GM23338 (cell line): ENCODE measurements at regions not wholly inside any gene's neighbourhood (a gene's known extent, or its start where the extent isn't known, plus 50 kb on each side); places are given as distances from the start of the nearest gene placed in this dataset.
A peak's percentile ranks its signal among the peaks of the same experiment; 100 is the strongest.

Experiments
- ATAC-seq: fragments of 200-7000 bp; cut with Tn5 transposase; 3 replicates; pipeline ENCODE4 v1.9.1; 2020
- DNase-seq: peaks from one replicate; pipeline ENCODE4 v3.0.0-alpha.2; 2015; ENCODE audit warnings: low spot score
- H2AFZ ChIP-seq: fragments of 200-600 bp; sonication (generic); 2 replicates; pipeline ENCODE4 v1.8.0; 2016; ENCODE audit warnings: antibody characterized with exemption, mild to moderate bottlenecking, moderate library complexity
- H3F3A ChIP-seq: fragments of 200-600 bp; sonication (generic); replicated peaks from 2 replicates; pipeline ENCODE4 v1.8.0; 2017; ENCODE audit warnings: antibody characterized with exemption, mixed run types, low read depth
- H3K27ac ChIP-seq: fragments of 200-600 bp; sonication (generic); 2 replicates; pipeline ENCODE4 v1.6.1; 2016; ENCODE audit warnings: low read depth
- H3K27me3 ChIP-seq: fragments of 200-600 bp; sonication (generic); 2 replicates; pipeline ENCODE4 v1.8.0; 2016; ENCODE audit warnings: mild to moderate bottlenecking, mixed run types, moderate library complexity; ENCODE audit not compliant: insufficient read depth
- H3K36me3 ChIP-seq: fragments of 200-600 bp; sonication (generic); 2 replicates; pipeline ENCODE4 v1.8.0; 2016; ENCODE audit warnings: mild to moderate bottlenecking; ENCODE audit not compliant: insufficient read depth
- H3K4me1 ChIP-seq: fragments of 200-600 bp; sonication (generic); 2 replicates; pipeline ENCODE4 v1.8.0; 2016; ENCODE audit warnings: mild to moderate bottlenecking, moderate library complexity; ENCODE audit not compliant: insufficient read depth
- H3K4me2 ChIP-seq: fragments of 200-600 bp; sonication (generic); 2 replicates; pipeline ENCODE4 v1.7.1; 2017; ENCODE audit warnings: mixed run types
- H3K4me3 ChIP-seq: fragments of 200-600 bp; sonication (generic); 2 replicates; pipeline ENCODE4 v1.6.1; 2016; ENCODE audit warnings: mixed run types
- H3K79me2 ChIP-seq: fragments of 200-600 bp; sonication (generic); replicated peaks from 2 replicates; pipeline ENCODE4 v1.8.0; 2017; ENCODE audit warnings: mild to moderate bottlenecking; ENCODE audit not compliant: insufficient read depth
- H3K9me2 ChIP-seq: fragments of 200-600 bp; sonication (generic); 2 replicates; pipeline ENCODE4 v1.8.0; 2017; ENCODE audit not compliant: insufficient read depth
- H4K20me1 ChIP-seq: fragments of 200-600 bp; sonication (generic); replicated peaks from 2 replicates; pipeline ENCODE4 v1.8.0; 2017; ENCODE audit warnings: mild to moderate bottlenecking; ENCODE audit not compliant: insufficient read depth
- H3K27ac Mint-ChIP-seq: 2 replicates; pipeline ENCODE4 v1.8.0; 2020; ENCODE audit warnings: inconsistent platforms, mild to moderate bottlenecking, moderate library complexity, mixed read lengths
- H3K27me3 Mint-ChIP-seq: 3 replicates; pipeline ENCODE4 v1.8.0; 2022; ENCODE audit warnings: low read depth, mild to moderate bottlenecking, moderate library complexity, mixed read lengths, inconsistent platforms; ENCODE audit not compliant: insufficient read depth, poor library complexity
- H3K36me3 Mint-ChIP-seq: 3 replicates; pipeline ENCODE4 v1.8.0; 2021; ENCODE audit warnings: low read depth, mild to moderate bottlenecking, inconsistent platforms, moderate library complexity, mixed read lengths
- H3K4me1 Mint-ChIP-seq: 3 replicates; pipeline ENCODE4 v1.8.0; 2020; ENCODE audit warnings: mild to moderate bottlenecking, inconsistent platforms, mixed read lengths
- H3K4me3 Mint-ChIP-seq: 3 replicates; pipeline ENCODE4 v1.8.0; 2021; ENCODE audit warnings: moderate library complexity, mild to moderate bottlenecking, inconsistent platforms, mixed read lengths
- H3K9me3 Mint-ChIP-seq: 3 replicates; pipeline ENCODE4 v1.8.0; 2020; ENCODE audit warnings: moderate library complexity, mild to moderate bottlenecking, inconsistent platforms, mixed read lengths
- CREB1 ChIP-seq: fragments of 250-450 bp; sonication (Bioruptor Pico); IDR thresholded peaks from 2 replicates; pipeline ENCODE4 v1.5.0; 2020; ENCODE audit warnings: low read depth, mild to moderate bottlenecking, moderate library complexity
- EZH2 ChIP-seq: fragments of 200-600 bp; sonication (generic); IDR thresholded peaks from one replicate; pipeline ENCODE4 v1.8.0; 2017; ENCODE audit warnings: antibody characterized with exemption, mild to moderate bottlenecking, low read depth; ENCODE audit not compliant: unreplicated experiment
- EZH2phosphoT487 ChIP-seq: fragments of 200-600 bp; sonication (generic); IDR thresholded peaks from one replicate; pipeline ENCODE4 v1.8.1; 2018; ENCODE audit warnings: antibody characterized with exemption; ENCODE audit not compliant: unreplicated experiment
- JUNB ChIP-seq: IDR thresholded peaks from one replicate; pipeline ENCODE4 v1.6.1; 2016; ENCODE audit warnings: antibody characterized with exemption; ENCODE audit not compliant: unreplicated experiment
- NANOG ChIP-seq: IDR thresholded peaks from 2 replicates; pipeline ENCODE4 v1.6.1; 2016; ENCODE audit warnings: antibody characterized with exemption, borderline replicate concordance
- POLR2AphosphoS5 ChIP-seq: IDR thresholded peaks from 2 replicates; pipeline ENCODE4 v1.6.1; 2016; ENCODE audit warnings: antibody characterized with exemption, low read depth
- ZNF114 ChIP-seq: fragments of 250-450 bp; sonication (Bioruptor Pico); IDR thresholded peaks from 2 replicates; pipeline ENCODE4 v1.5.0; 2020; ENCODE audit warnings: mild to moderate bottlenecking, moderate library complexity
- TF ChIP-seq, protein P1 (sequence below), 2 experiments: fragments of 200-600 bp in 1 of 2; sonication (generic) in 1 of 2; conservative IDR thresholded peaks; 2 replicates each; pipeline versions ENCODE4 v1.5.1 to v1.6.1; 2016 to 2017; ENCODE audit warnings: antibody characterized with exemption in 2 of 2, low read depth in 2 of 2, mild to moderate bottlenecking in 2 of 2, moderate library complexity in 1 of 2
- TF ChIP-seq, protein P2 (sequence below): IDR thresholded peaks from 2 replicates; pipeline ENCODE4 v1.6.1; 2016; ENCODE audit warnings: antibody characterized with exemption
- TF ChIP-seq, protein P3 (sequence below): IDR thresholded peaks from one replicate; pipeline ENCODE4 v1.6.1; 2018; ENCODE audit warnings: antibody characterized with exemption; ENCODE audit not compliant: unreplicated experiment

DNA sequence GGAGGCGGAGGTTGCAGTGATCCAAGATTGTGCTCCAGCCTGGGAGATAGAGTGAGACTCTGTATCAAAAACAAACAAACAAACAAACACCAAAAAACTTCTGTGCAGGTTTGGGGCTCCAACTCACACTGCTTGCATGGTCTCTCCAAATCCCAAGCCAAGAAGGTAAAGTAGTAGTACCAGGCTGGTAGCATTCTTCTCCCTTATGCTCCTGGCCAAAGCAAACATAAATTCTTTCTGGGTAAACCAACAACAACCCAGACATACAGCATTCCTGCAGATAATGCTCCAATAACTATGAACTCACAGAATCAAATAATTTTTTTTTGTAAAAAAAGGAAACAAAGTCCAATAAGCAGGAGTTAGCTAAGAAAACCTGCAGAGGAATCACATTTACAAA lies 57.8 kb upstream of the KLHL31 start:
- no peak for DNase-seq

DNA sequence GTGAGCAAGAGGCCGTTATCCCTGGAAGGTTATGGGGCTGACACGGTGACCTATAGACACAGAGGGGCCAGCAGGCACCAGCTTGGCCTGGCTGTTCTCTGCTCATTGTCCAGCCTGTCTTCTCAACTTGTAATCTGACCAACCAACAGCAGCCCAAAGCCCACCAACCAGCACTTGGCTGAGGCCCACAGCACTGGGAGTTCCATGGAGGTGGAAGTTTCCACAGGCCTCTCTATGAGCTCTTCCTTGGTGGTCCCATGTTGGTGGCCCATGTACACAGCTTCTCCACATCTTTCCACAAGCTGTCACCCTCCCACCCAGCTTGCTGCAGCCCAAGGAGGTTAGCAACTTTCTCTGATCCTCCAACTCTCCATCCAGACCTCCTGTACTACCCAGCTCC lies 56.2 kb upstream of the KLHL31 start:
- no peak for DNase-seq
- Mint-ChIP-seq H3K4me3 (no peak overlapping the region), H3K27ac (no peak overlapping the region), H3K36me3 (no peaks in the 10 kb centered on the region), H3K9me3 (no peaks in the 10 kb centered on the region; the same call in 2 of the 3 replicates), H3K27me3 (peaks cover 9% of the 10 kb centered on the region), H3K4me1 (peaks cover 33% of the 10 kb centered on the region)
- H3K4me1 ChIP-seq, result peaks cover 14% of the 10 kb centered on the region
- H3K27me3 ChIP-seq, result no peaks in the 10 kb centered on the region
- ATAC-seq, result no peak
- H3K9me2 ChIP-seq, result 0 out of 2 replicates have a peak, but pooled peaks cover under 1% of the 10 kb centered on the region
- no peaks in the 10 kb centered on the region for H3F3A ChIP-seq
- no peaks in the 10 kb centered on the region for H3K79me2 ChIP-seq
- H3K36me3 ChIP-seq, result no peaks in the 10 kb centered on the region
- H4K20me1 ChIP-seq, result no peaks in the 10 kb centered on the region
- H3K4me2 ChIP-seq, result no peak overlapping the region
- no peak overlapping the region for H3K27ac ChIP-seq
- no peak overlapping the region for H2AFZ ChIP-seq
- no peak overlapping the region for H3K4me3 ChIP-seq
- no peak for TF ChIP-seq ZNF114 (CRISPR knock-in tag)
- TF ChIP-seq POLR2AphosphoS5, result no peak
- TF ChIP-seq, protein P1, sequence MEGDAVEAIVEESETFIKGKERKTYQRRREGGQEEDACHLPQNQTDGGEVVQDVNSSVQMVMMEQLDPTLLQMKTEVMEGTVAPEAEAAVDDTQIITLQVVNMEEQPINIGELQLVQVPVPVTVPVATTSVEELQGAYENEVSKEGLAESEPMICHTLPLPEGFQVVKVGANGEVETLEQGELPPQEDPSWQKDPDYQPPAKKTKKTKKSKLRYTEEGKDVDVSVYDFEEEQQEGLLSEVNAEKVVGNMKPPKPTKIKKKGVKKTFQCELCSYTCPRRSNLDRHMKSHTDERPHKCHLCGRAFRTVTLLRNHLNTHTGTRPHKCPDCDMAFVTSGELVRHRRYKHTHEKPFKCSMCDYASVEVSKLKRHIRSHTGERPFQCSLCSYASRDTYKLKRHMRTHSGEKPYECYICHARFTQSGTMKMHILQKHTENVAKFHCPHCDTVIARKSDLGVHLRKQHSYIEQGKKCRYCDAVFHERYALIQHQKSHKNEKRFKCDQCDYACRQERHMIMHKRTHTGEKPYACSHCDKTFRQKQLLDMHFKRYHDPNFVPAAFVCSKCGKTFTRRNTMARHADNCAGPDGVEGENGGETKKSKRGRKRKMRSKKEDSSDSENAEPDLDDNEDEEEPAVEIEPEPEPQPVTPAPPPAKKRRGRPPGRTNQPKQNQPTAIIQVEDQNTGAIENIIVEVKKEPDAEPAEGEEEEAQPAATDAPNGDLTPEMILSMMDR (conservative IDR thresholded peaks at IDR 0.05; ENCODE audit: low read depth in 2 of 2), result no peak
- no peak for TF ChIP-seq CREB1 (CRISPR knock-in tag)
- TF ChIP-seq EZH2phosphoT487, result no peak
- TF ChIP-seq, protein P2, sequence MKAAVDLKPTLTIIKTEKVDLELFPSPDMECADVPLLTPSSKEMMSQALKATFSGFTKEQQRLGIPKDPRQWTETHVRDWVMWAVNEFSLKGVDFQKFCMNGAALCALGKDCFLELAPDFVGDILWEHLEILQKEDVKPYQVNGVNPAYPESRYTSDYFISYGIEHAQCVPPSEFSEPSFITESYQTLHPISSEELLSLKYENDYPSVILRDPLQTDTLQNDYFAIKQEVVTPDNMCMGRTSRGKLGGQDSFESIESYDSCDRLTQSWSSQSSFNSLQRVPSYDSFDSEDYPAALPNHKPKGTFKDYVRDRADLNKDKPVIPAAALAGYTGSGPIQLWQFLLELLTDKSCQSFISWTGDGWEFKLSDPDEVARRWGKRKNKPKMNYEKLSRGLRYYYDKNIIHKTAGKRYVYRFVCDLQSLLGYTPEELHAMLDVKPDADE, result no peak
- TF ChIP-seq EZH2, result no peak
- TF ChIP-seq, protein P3, sequence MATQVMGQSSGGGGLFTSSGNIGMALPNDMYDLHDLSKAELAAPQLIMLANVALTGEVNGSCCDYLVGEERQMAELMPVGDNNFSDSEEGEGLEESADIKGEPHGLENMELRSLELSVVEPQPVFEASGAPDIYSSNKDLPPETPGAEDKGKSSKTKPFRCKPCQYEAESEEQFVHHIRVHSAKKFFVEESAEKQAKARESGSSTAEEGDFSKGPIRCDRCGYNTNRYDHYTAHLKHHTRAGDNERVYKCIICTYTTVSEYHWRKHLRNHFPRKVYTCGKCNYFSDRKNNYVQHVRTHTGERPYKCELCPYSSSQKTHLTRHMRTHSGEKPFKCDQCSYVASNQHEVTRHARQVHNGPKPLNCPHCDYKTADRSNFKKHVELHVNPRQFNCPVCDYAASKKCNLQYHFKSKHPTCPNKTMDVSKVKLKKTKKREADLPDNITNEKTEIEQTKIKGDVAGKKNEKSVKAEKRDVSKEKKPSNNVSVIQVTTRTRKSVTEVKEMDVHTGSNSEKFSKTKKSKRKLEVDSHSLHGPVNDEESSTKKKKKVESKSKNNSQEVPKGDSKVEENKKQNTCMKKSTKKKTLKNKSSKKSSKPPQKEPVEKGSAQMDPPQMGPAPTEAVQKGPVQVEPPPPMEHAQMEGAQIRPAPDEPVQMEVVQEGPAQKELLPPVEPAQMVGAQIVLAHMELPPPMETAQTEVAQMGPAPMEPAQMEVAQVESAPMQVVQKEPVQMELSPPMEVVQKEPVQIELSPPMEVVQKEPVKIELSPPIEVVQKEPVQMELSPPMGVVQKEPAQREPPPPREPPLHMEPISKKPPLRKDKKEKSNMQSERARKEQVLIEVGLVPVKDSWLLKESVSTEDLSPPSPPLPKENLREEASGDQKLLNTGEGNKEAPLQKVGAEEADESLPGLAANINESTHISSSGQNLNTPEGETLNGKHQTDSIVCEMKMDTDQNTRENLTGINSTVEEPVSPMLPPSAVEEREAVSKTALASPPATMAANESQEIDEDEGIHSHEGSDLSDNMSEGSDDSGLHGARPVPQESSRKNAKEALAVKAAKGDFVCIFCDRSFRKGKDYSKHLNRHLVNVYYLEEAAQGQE, result no peak
- TF ChIP-seq NANOG, result no peak
- no peak for TF ChIP-seq JUNB

More for the DNA sequence above, 57.8 kb upstream of the KLHL31 start:
- Histone ChIP-seq H3K27me3 (no peaks in the 10 kb centered on the region), H3K79me2 (no peaks in the 10 kb centered on the region), H4K20me1 (no peaks in the 10 kb centered on the region), H3K36me3 (no peaks in the 10 kb centered on the region), H3K4me3 (no peak overlapping the region), H3K27ac (no peak overlapping the region), H3K9me2 (no peaks in the 10 kb centered on the region), H3F3A (no peaks in the 10 kb centered on the region), H2AFZ (0 out of 2 replicates have a peak overlapping the region, but pooled peaks have one; percentile 45), H3K4me1 (peaks cover 17% of the 10 kb centered on the region), H3K4me2 (no peak overlapping the region)
- Mint-ChIP-seq H3K36me3 (no peaks in the 10 kb centered on the region), H3K4me1 (peaks cover 31% of the 10 kb centered on the region), H3K9me3 (no peaks in the 10 kb centered on the region; the same call in 2 of the 3 replicates), H3K27me3 (peaks cover 9% of the 10 kb centered on the region), H3K27ac (no peak overlapping the region), H3K4me3 (no peak overlapping the region)
- ATAC-seq, result no peak
- no peak for TF ChIP-seq EZH2
